Caco-2 (cell line): ENCODE measurements at regions not wholly inside any gene's neighbourhood (a gene's known extent, or its start where the extent isn't known, plus 50 kb on each side); places are given as distances from the start of the nearest gene placed in this dataset.

Source experiments
- BruUV-seq: library from RNA; stranded (reverse); fragments of 400-500 nt; replicated peaks from 2 replicates; lab custom pipeline; 2021; lab: Mats Ljungman, UMichigan
- CTCF ChIA-PET: fragments of 300-600 bp; sonication (Branson Sonifier 250); formaldehyde crosslinking; loops from one replicate; lab custom pipeline; 2022; ENCODE audit warnings: antibody characterized with exemption; lab: Charles Lee
- POLR2A ChIA-PET: fragments of 300-600 bp; sonication (Branson Sonifier 250); formaldehyde crosslinking; loops from one replicate; lab custom pipeline; 2022; ENCODE audit warnings: antibody characterized with exemption; lab: Charles Lee
- DNase-seq, 2 experiments: peaks; one replicate each; pipeline versions ENCODE4 v3.0.0 to v3.0.0-alpha.2; 2020 to 2022
- H3K27me3 ChIP-seq: replicated peaks from 2 replicates; pipeline ENCODE4 v1.6.0; 2011; ENCODE audit warnings: low read length; ENCODE audit not compliant: control insufficient read depth, insufficient read depth
- H3K36me3 ChIP-seq: 2 replicates; pipeline ENCODE4 v1.5.1; 2011; ENCODE audit warnings: low read length; ENCODE audit not compliant: control insufficient read depth, insufficient read depth
- H3K4me1 ChIP-seq: fragments of 250-450 bp; sonication (Bioruptor Pico); 2 replicates; pipeline ENCODE4 v1.5.1; 2020; ENCODE audit warnings: mild to moderate bottlenecking
- H3K4me3 ChIP-seq: 2 replicates; pipeline ENCODE4 v1.5.1; 2011; ENCODE audit warnings: low read depth, mild to moderate bottlenecking, control low read depth, low read length
- H3K9me3 ChIP-seq: fragments of 250-450 bp; sonication (Bioruptor Pico); 2 replicates; pipeline ENCODE4 v1.5.1; 2020; ENCODE audit warnings: mild to moderate bottlenecking, moderate library complexity
- H3K27ac Mint-ChIP-seq: one replicate; pipeline ENCODE4 v1.8.0; 2022; ENCODE audit warnings: mixed read lengths; ENCODE audit not compliant: unreplicated experiment
- H3K27me3 Mint-ChIP-seq: one replicate; pipeline ENCODE4 v1.8.0; 2022; ENCODE audit warnings: mixed read lengths; ENCODE audit not compliant: insufficient read depth, unreplicated experiment
- H3K36me3 Mint-ChIP-seq: one replicate; pipeline ENCODE4 v1.8.0; 2022; ENCODE audit warnings: mild to moderate bottlenecking, mixed read lengths; ENCODE audit not compliant: insufficient read depth, unreplicated experiment
- H3K4me1 Mint-ChIP-seq: one replicate; pipeline ENCODE4 v1.8.0; 2022; ENCODE audit warnings: low read depth, mixed read lengths; ENCODE audit not compliant: unreplicated experiment
- H3K4me3 Mint-ChIP-seq: one replicate; pipeline ENCODE4 v1.8.0; 2022; ENCODE audit warnings: mild to moderate bottlenecking, moderate library complexity, mixed read lengths; ENCODE audit not compliant: unreplicated experiment
- H3K9me3 Mint-ChIP-seq: one replicate; pipeline ENCODE4 v1.8.0; 2022; ENCODE audit warnings: mixed read lengths; ENCODE audit not compliant: unreplicated experiment
- intact Hi-C: fragments of 100-400 bp; cut with micrococcal nuclease; formaldehyde crosslinking; loops from one replicate; pipeline ENCODE4 v1.10.0; 2022; ENCODE audit not compliant: unreplicated experiment
- TF ChIP-seq, protein P1 (sequence below), 2 experiments: fragments of 200-600 bp in 1 of 2; IDR thresholded peaks; 1 replicate in 1 of 2; 2 replicates in 1 of 2; pipeline versions ENCODE4 v1.5.1 to v1.8.0; 2011 to 2022; ENCODE audit warnings: antibody characterized with exemption in 1 of 2, control low read depth in 1 of 2, inconsistent platforms in 1 of 2, low read depth in 1 of 2, low read length in 1 of 2, mild to moderate bottlenecking in 1 of 2, moderate library complexity in 1 of 2; ENCODE audit not compliant: insufficient read depth in 1 of 2, severe bottlenecking in 1 of 2, unreplicated experiment in 1 of 2

GRCh38 chr3:5499404-5499803, 311.9 kb downstream of the EDEM1 start:
- no peaks in the 10 kb centered on the region for H3K9me3 ChIP-seq
- no peak overlapping the region for H3K4me3 Mint-ChIP-seq
- H3K4me1 Mint-ChIP-seq = no peaks in the 10 kb centered on the region
- H3K4me1 ChIP-seq = no peaks in the 10 kb centered on the region
- no TSS peak for BruUV-seq
- no peaks in the 10 kb centered on the region for H3K36me3 Mint-ChIP-seq
- H3K27me3 Mint-ChIP-seq = no peaks in the 10 kb centered on the region
- POLR2A ChIA-PET = no interaction called here
- intact Hi-C loops = loop anchor here (10.0 kb wide), 1 partner anchor 195 kb away; no protein-coding TSS in a partner anchor
- no peaks in the 10 kb centered on the region for H3K36me3 ChIP-seq
- no peak for DNase-seq
- peaks cover 3% of the 10 kb centered on the region for H3K9me3 Mint-ChIP-seq
- no peak overlapping the region for H3K4me3 ChIP-seq
- CTCF ChIA-PET = no interaction called here
- H3K27ac Mint-ChIP-seq = no peak overlapping the region
- H3K27me3 ChIP-seq = no peaks in the 10 kb centered on the region
- TF ChIP-seq, protein P1, sequence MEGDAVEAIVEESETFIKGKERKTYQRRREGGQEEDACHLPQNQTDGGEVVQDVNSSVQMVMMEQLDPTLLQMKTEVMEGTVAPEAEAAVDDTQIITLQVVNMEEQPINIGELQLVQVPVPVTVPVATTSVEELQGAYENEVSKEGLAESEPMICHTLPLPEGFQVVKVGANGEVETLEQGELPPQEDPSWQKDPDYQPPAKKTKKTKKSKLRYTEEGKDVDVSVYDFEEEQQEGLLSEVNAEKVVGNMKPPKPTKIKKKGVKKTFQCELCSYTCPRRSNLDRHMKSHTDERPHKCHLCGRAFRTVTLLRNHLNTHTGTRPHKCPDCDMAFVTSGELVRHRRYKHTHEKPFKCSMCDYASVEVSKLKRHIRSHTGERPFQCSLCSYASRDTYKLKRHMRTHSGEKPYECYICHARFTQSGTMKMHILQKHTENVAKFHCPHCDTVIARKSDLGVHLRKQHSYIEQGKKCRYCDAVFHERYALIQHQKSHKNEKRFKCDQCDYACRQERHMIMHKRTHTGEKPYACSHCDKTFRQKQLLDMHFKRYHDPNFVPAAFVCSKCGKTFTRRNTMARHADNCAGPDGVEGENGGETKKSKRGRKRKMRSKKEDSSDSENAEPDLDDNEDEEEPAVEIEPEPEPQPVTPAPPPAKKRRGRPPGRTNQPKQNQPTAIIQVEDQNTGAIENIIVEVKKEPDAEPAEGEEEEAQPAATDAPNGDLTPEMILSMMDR (IDR thresholded peaks at IDR 0.05; ENCODE audit: insufficient read depth in 1 of 2, low read depth in 1 of 2, low read length in 1 of 2, severe bottlenecking in 1 of 2, unreplicated experiment in 1 of 2) = no peak

DNA sequence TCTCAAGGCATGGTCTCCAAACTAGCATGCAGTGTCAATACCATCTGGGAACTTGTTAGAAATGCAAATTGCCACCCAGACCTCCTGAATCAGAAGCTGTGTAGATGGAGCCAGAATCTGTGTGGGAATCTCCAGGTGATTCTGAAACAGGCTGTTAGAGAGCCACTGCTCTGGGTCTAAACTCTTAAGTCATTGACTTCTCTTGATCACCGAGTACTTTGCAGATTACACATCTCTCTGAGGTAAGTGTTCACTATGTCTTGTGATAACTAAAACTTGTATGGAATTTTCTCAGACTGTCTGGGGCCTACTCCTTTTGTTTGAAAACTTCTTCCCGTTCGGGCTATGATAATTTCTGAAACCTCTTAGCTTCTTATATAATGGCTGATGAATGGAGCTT, 315.6 kb downstream of the EDEM1 start:
- H3K9me3 ChIP-seq = no peaks in the 10 kb centered on the region

DNA sequence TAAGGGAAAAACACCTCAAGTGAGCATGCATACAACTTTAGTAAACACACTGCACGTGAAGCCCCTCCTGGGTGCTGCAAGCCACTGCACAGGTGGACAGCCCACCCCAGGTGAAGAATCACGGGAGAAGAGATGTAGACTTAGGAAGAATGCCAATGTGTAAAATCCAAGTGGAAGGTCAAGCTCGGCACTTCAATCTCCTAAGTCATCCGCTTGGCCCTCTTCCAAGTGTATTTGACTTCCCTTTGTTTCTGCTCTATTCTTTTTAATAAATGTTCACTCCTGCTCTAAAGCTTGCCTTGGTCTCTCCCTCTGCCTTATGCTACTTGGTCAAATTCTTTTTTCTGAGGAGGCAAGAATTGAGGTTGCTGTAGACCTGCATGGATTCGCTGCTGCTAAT, 316.6 kb downstream of the EDEM1 start:
- TF ChIP-seq, protein P1 (IDR thresholded peaks at IDR 0.05; ENCODE audit: insufficient read depth in 1 of 2, low read depth in 1 of 2, low read length in 1 of 2, severe bottlenecking in 1 of 2, unreplicated experiment in 1 of 2) = no peak
- Mint-ChIP-seq H3K4me3 (no peak overlapping the region), H3K36me3 (no peaks in the 10 kb centered on the region), H3K4me1 (peaks cover 9% of the 10 kb centered on the region), H3K27ac (no peak overlapping the region), H3K9me3 (peaks cover 41% of the 10 kb centered on the region), H3K27me3 (no peaks in the 10 kb centered on the region)
- no peak for DNase-seq
- intact Hi-C loops = no loop called here
- peaks cover 2% of the 10 kb centered on the region; the same call in 1 of the 2 replicates for H3K9me3 ChIP-seq
- no peaks in the 10 kb centered on the region for H3K27me3 ChIP-seq
- no peaks in the 10 kb centered on the region for H3K4me1 ChIP-seq
- no peak overlapping the region for H3K4me3 ChIP-seq
- BruUV-seq = no TSS peak
- no peaks in the 10 kb centered on the region for H3K36me3 ChIP-seq
- ChIA-PET POLR2A (no interaction called here), CTCF (no interaction called here)

More for the DNA sequence above, 315.6 kb downstream of the EDEM1 start:
- Mint-ChIP-seq H3K27ac (no peak overlapping the region), H3K36me3 (no peaks in the 10 kb centered on the region), H3K9me3 (peaks cover 31% of the 10 kb centered on the region), H3K4me1 (peaks cover 9% of the 10 kb centered on the region), H3K4me3 (no peak overlapping the region), H3K27me3 (no peaks in the 10 kb centered on the region)
- no peaks in the 10 kb centered on the region for H3K36me3 ChIP-seq
- no peak for DNase-seq
- ChIA-PET POLR2A (no interaction called here), CTCF (no interaction called here)
- no peak overlapping the region for H3K4me3 ChIP-seq
- intact Hi-C loops = no loop called here
- no TSS peak for BruUV-seq
- no peaks in the 10 kb centered on the region for H3K4me1 ChIP-seq
- no peaks in the 10 kb centered on the region for H3K27me3 ChIP-seq
- TF ChIP-seq, protein P1 (IDR thresholded peaks at IDR 0.05; ENCODE audit: insufficient read depth in 1 of 2, low read depth in 1 of 2, low read length in 1 of 2, severe bottlenecking in 1 of 2, unreplicated experiment in 1 of 2) = no peak
